NCI-H1417 (cell line): ENCODE measurements at regions not wholly inside any gene's neighbourhood (a gene's known extent, or its start where the extent isn't known, plus 50 kb on each side); places are given as distances from the start of the nearest gene placed in this dataset.
"Not testable (repeated sequence)": the region's sequence is repeated elsewhere in the genome, so short reads cannot be mapped to it uniquely, and the experiment has no call there.

Experiments used
- DNase-seq, 3 experiments: peaks; one replicate each; lab custom pipeline; 2025; lab: John Stamatoyannopoulos, UW

DNA sequence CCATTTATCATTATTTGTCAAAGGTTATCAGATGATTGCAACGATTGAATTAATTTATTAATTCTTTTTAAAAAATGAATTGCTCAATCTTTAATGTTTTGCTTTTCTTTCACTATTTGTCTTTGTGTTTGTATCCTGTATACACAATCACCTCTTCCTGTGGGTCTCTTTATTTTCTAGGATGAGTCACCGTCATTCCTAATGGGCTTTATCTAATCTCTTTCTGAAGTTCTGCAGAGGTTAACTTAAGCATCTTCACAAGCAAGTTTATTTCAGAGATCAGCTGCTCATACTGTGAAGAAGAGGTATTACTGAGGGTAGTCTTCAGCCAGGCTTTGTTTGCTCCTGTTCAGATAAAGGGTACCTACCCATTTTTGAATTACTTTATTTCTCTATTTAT is 323.9 kb downstream of the NNT start:
- no peak for DNase-seq

DNA sequence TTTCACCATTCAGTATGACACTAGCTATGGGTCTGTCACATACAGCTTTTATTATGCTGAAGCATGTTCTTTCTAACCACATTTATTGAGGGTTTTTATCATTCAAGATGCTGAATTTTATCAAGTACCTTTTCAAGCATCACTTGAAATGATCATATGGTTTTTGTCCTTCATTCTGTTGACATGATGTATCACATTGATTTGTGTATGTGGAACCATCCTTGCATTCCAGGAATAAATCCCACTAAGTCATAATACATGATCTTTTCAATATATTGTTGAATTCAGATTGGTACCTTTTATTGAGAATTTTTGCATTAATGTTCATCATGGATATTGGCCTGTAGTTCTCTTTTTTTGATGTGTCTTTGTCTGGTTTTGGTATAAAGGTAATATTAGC is 317.4 kb downstream of the NNT start:
- no peak for DNase-seq

GRCh38 chr5:43917925-43918324 is 314.9 kb downstream of the NNT start:
- DNase-seq: no peak

GRCh38 chr5:43903129-43903528 is 300.1 kb downstream of the NNT start:
- no peak for DNase-seq

GRCh38 chr5:43900974-43901373 is 298.0 kb downstream of the NNT start:
- no peak for DNase-seq

DNA sequence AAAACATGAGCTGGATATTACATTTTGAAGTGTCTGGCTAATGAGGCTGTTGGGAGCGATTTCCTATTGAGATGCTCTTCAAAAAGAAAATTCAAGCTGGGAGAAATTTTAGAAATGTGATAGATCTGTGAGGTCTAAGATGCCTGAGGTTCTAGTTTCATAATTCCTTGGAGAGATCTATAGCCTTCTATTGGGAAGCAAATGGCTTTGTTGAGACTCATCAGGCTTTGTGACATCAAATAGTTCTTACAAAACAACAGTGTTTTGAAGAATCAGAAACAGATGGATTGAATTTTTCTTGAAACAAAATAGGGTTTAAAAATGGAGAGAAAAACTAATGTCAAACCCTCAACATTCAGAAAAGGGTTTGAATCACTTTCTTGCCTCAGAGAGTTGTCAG is 292.9 kb downstream of the NNT start:
- no peak for DNase-seq

DNA sequence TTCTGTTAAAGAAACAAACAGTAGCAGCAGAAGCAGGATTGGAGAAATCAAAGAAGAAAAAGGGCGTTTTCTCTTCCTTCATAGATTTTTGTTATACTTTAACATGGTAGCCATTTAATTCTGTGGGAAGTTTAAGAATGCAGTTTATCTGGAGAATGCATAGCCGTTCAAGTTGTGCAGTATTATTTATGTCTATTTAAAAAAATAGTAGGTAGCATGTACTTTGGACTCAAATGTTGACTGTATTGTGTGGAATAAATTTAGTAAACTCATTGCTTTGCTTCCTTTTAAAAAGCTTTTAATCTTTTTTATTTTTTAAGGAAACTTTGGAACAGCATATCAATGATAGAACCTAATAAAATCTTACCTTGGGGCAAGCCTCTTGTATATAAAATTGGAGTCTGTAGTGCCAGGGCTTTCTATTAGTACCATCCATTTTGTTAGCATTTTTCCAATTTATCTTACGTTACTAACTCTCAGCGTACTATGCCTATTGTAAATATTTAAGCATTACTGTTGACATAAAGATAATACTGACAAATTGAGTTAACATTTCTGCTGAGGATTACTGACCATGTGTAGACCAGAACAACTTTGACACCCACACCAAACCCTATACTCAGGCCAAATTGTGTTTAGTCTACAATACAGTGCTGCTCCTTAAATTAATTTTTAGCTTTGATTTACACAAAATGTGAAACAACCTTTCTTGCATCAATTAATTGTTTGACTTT is 291.1 kb downstream of the NNT start:
- no peak for DNase-seq

- no peak for DNase-seq
These were observed 288.1 kb downstream of the NNT start for GRCh38 chr5:43891112-43891511.

GRCh38 chr5:43889233-43889632 is 286.3 kb downstream of the NNT start:
- no peak for DNase-seq

DNA sequence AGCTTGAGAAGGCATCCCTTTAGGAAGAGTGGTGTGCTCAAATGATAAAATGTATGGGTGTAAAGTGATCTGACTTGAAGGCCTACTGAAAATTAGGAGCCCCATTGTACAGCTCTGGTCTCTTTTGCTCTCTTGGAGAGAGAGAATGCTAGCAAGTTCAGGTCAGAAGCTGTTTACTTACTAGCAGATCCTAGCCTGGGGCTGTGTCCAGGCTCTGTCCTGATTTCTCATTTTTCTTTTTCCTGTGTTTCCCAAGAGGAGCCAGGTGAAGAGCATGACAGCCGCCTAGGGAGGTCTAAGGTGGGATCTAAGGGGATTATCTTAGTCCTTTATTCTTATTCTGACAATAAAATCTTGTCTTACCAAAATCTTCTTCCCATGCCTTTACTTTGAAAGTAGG is 272.8 kb downstream of the NNT start:
- DNase-seq: no peak

DNA sequence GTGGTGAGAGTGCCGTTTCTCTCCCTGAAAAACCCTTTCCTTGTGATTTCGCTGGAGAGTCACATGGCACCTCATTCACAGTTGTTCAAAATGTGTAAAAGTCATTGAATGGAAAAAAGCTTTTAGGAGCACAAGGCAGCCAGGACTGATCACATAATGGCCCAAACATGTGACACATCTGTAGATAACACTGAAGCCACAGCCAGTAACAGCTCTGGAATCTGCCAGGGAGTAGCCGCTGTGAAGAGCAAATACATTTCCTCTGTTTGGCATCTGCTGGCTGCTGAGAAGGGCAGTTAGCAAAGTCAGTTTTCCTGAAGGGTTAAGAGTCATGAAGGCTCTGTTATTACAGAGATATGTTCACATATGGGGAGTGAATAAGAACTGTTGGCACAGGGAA is 271.8 kb downstream of the NNT start:
- DNase-seq: no peak

- no peak for DNase-seq
These were observed 270.8 kb downstream of the NNT start for GRCh38 chr5:43873791-43874190.

DNA sequence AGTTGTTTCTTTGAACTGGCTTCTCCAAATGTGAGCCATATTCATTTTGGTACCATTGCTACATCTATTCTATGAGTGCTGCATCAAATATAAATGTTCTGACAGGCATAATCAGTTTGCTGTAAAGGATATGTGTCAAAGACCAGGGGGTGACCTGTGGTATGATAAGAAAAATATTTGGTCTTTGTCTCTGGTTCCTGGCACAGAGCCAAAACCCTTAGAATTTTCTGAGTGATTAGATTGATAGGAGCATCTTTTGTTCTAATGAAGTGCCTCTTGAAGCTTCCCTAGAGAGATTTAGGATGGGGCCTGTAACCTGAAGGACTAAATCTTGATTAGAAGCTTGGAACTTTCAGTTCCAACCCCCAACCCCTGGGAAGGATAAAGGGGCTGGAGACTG is 256.3 kb downstream of the NNT start:
- peak in 1 of 3 experiments; percentile 28 for DNase-seq

DNA sequence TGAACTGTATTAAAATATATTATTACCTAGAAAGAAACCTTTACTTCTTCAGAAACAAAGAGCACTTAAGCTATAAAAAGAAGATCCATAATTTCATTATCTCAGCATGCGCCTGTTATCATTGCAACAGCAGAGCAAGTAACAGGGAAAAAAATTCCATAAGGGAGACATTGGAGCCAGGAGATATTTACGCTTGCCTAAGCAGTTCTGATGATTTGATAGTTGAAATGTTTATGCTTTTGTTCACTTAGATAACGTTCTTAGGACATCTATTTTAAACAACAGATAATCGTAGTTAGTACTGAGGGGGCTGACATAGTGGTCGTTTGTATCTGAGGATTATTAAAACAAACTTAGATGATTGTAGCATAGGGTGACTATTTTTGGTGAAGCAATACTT is 252.5 kb downstream of the NNT start:
- DNase-seq: no peak

GRCh38 chr5:43854697-43855292 is 251.8 kb downstream of the NNT start:
- DNase-seq: no peak

GRCh38 chr5:43852279-43852678 is 249.3 kb downstream of the NNT start:
- no peak for DNase-seq

GRCh38 chr5:43851741-43852140 is 248.8 kb downstream of the NNT start:
- DNase-seq: no peak

DNA sequence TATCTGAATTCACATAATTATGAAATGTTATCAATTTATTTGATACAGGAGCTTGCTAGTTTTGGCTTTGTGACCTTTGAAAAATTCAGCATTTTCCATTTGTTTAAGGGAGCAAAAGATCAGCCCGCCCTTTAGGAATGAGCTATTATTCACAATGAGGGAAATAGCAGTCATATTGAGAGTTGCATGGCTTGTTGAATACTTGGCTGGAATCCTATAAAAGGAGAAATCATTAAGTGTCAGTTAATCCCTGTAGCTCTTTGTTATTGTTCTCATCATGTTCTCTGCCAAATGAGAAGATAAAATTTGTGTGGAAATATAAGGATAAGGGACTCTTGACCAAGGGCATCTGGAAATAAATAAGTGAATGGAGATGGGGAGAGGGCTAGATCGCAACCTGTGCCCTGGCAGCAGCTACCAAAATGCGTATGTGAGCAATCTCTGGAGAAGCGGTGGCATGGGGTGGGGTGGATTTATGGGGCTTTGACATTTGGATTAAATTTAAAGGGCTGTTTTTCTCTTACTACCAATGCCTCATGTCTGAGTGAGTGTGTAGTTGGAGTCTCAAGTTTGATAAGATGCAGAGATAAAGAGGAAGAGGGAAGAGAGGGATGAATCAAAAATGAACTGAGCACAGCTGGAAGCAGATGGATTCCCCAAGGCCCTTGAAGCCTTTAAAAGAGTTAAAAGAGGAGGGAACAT is 237.6 kb downstream of the NNT start:
- no peak for DNase-seq

- DNase-seq: no peak
These were observed 236.2 kb downstream of the NNT start for GRCh38 chr5:43839218-43839617.

GRCh38 chr5:43837996-43838395 is 235.0 kb downstream of the NNT start:
- DNase-seq: no peak

DNA sequence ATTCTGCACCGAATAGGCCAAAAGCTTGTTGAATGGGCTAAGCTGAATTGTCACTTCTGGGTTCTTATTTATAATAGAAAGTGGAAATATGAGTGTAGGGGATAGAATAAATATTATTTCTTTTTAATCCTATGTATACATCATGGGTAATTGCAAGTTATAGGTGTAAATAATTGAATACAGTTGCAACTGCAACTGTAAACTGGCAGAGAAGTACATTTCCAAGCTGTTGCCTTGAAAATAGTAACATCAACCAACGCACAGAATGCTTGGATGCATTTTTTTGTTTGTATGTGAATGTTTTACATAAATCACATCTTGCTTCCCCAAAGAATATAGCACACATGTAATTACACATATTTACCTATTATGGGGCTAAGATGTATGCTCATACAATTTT is 234.1 kb downstream of the NNT start:
- DNase-seq: no peak

DNA sequence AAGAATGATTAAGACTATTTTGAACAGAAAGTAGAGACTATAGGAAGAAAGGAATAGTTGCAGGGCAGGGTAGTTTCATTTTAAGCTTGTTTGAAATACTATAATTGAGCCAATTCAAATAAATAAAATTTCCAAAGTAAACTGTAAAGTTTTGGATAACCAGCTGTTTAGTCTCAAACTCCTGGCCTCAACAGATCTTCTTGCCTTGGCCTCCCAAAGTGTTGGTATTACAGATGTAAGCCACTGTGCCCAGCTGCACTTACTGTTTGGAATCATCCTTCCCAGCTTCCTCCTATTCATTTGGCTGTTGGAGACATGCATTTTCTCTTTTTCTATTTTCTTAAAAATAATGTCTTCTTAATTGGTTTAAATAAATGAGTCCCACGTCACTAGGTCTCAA is 231.0 kb downstream of the NNT start:
- DNase-seq: no peak

DNA sequence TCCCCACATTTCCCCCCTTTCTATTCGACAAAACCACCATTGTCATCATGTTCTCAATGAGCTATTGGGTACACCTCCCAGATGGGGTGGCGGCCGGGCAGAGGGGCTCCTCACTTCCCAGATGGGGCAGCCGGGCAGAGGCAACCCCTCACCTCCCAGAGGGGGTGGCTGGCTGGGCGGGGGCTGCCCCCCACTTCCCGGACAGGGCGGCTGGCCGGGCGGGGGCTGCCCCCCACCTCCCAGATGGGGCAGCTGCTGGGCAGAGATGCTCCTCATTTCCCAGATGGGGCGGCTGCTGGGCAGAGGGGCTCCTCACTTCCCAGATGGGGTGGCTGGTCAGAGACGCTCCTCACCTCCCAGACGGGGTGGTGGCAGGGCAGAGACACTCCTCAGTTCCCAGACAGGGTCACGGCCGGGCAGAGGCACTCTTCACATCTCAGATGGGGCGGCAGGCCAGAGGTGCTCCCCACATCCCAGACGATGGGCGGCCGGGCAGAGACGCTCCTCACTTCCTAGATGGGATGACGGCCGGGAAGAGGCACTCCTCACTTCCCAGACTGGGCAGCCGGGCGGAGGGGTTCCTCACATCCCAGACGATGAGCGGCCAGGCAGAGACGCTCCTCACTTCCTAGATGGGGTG is 221.5 kb downstream of the NNT start:
- not testable (repeated sequence) for DNase-seq
